ENCODE measurements at regions not wholly inside any gene's neighbourhood (a gene's known extent, or its start where the extent isn't known, plus 50 kb on each side); places are given as distances from the start of the nearest gene placed in this dataset.
"Not testable (repeated sequence)": the region's sequence is repeated elsewhere in the genome, so short reads cannot be mapped to it uniquely, and the experiment has no call there.

- DNase-seq (ENCODE audit: low spot score), result no peak
Measured at GRCh38 chr20:39773380-39774000, 811.3 kb downstream of the DHX35 start.

- no peak for DNase-seq (ENCODE audit: low spot score)
Measured at GRCh38 chr20:39767352-39767751, 805.2 kb downstream of the DHX35 start.

- DNase-seq (ENCODE audit: low spot score), result no peak
Measured at GRCh38 chr20:39766333-39766732, 804.2 kb downstream of the DHX35 start.

GRCh38 chr20:39762716-39763115 lies 800.6 kb downstream of the DHX35 start:
- no peak for DNase-seq (ENCODE audit: low spot score)

GRCh38 chr20:39758876-39759275 lies 796.7 kb downstream of the DHX35 start:
- DNase-seq (ENCODE audit: low spot score), result no peak

GRCh38 chr20:39756828-39757227 lies 794.7 kb downstream of the DHX35 start:
- no peak for DNase-seq (ENCODE audit: low spot score)

GRCh38 chr20:39756369-39756768 lies 794.2 kb downstream of the DHX35 start:
- DNase-seq (ENCODE audit: low spot score), result no peak

GRCh38 chr20:39752262-39752876 lies 790.2 kb downstream of the DHX35 start:
- DNase-seq (ENCODE audit: low spot score), result no peak

- DNase-seq (ENCODE audit: low spot score), result no peak
Measured at GRCh38 chr20:39751557-39752137, 789.5 kb downstream of the DHX35 start.

GRCh38 chr20:39745380-39745779 lies 783.2 kb downstream of the DHX35 start:
- no peak for DNase-seq (ENCODE audit: low spot score)

GRCh38 chr20:39738651-39739050 lies 776.5 kb downstream of the DHX35 start:
- DNase-seq (ENCODE audit: low spot score), result no peak

GRCh38 chr20:39736434-39737327 lies 774.5 kb downstream of the DHX35 start:
- DNase-seq (ENCODE audit: low spot score), result no peak

- not testable (repeated sequence) for DNase-seq (ENCODE audit: low spot score)
Measured at GRCh38 chr20:39725513-39725912, 763.4 kb downstream of the DHX35 start.

- DNase-seq (ENCODE audit: low spot score), result no peak
Measured at GRCh38 chr20:39719293-39719692, 757.1 kb downstream of the DHX35 start.

- no peak for DNase-seq (ENCODE audit: low spot score)
Measured at GRCh38 chr20:39717936-39718335, 755.8 kb downstream of the DHX35 start.

GRCh38 chr20:39716796-39717341 lies 754.7 kb downstream of the DHX35 start:
- DNase-seq (ENCODE audit: low spot score), result no peak

- DNase-seq (ENCODE audit: low spot score), result no peak
Measured at GRCh38 chr20:39713076-39713840, 751.1 kb downstream of the DHX35 start.

GRCh38 chr20:39706184-39706663 lies 744.1 kb downstream of the DHX35 start:
- no peak for DNase-seq (ENCODE audit: low spot score)

- no peak for DNase-seq (ENCODE audit: low spot score)
Measured at GRCh38 chr20:39705032-39705431, 742.9 kb downstream of the DHX35 start.

- not testable (repeated sequence) for DNase-seq (ENCODE audit: low spot score)
Measured at GRCh38 chr20:39703357-39703756, 741.2 kb downstream of the DHX35 start.

GRCh38 chr20:39702701-39703349 lies 740.7 kb downstream of the DHX35 start:
- DNase-seq (ENCODE audit: low spot score), result no peak

Data from globus pallidus (tissue), 1 donor.